ENCODE measurements at regions not wholly inside any gene's neighbourhood (a gene's known extent, or its start where the extent isn't known, plus 50 kb on each side); places are given as distances from the start of the nearest gene placed in this dataset.

GRCh38 chr10:10956681-10957542, 60.8 kb upstream of the CELF2 start:
- Histone ChIP-seq H3K4me3 (no peak overlapping the region), H3K27ac (no peak overlapping the region)
- TF ChIP-seq POLR2A (IDR thresholded peaks at IDR 0.05) (no peak), CTCF (IDR thresholded peaks at IDR 0.05) (no peak)

GRCh38 chr10:10958041-10958440, 59.6 kb upstream of the CELF2 start:
- Histone ChIP-seq H3K9me3 (no peaks in the 10 kb centered on the region), H3K27me3 (no peaks in the 10 kb centered on the region), H3K36me3 (no peaks in the 10 kb centered on the region), H3K4me3 (no peak overlapping the region), H3K4me1 (no peaks in the 10 kb centered on the region), H3K27ac (no peak overlapping the region)
- TF ChIP-seq CTCF (IDR thresholded peaks at IDR 0.05) (no peak), POLR2A (IDR thresholded peaks at IDR 0.05) (no peak)
- no peak for DNase-seq

More at GRCh38 chr10:10956681-10957542, 60.8 kb upstream of the CELF2 start:
- H3K4me1 ChIP-seq: no peaks in the 10 kb centered on the region
- no peak for DNase-seq
- no peaks in the 10 kb centered on the region for H3K36me3 ChIP-seq
- H3K9me3 ChIP-seq: no peaks in the 10 kb centered on the region
- H3K27me3 ChIP-seq: no peaks in the 10 kb centered on the region

GRCh38 chr10:10959666-10960065, 58.0 kb upstream of the CELF2 start:
- H3K27ac ChIP-seq: no peak overlapping the region
- H3K9me3 ChIP-seq: no peaks in the 10 kb centered on the region
- no peak overlapping the region for H3K4me3 ChIP-seq
- H3K27me3 ChIP-seq: no peaks in the 10 kb centered on the region
- H3K36me3 ChIP-seq: no peaks in the 10 kb centered on the region
- no peaks in the 10 kb centered on the region for H3K4me1 ChIP-seq
- no peak for DNase-seq
- TF ChIP-seq CTCF (IDR thresholded peaks at IDR 0.05): no peak
- TF ChIP-seq POLR2A (IDR thresholded peaks at IDR 0.05): no peak

GRCh38 chr10:10960534-10960933, 57.1 kb upstream of the CELF2 start:
- H3K4me1 ChIP-seq: no peaks in the 10 kb centered on the region
- TF ChIP-seq CTCF (IDR thresholded peaks at IDR 0.05) (no peak), POLR2A (IDR thresholded peaks at IDR 0.05) (no peak)
- H3K27me3 ChIP-seq: no peaks in the 10 kb centered on the region
- no peak for DNase-seq
- no peaks in the 10 kb centered on the region for H3K9me3 ChIP-seq
- no peak overlapping the region for H3K27ac ChIP-seq
- H3K36me3 ChIP-seq: no peaks in the 10 kb centered on the region
- no peak overlapping the region for H3K4me3 ChIP-seq

- no peak for TF ChIP-seq POLR2A (IDR thresholded peaks at IDR 0.05)
- TF ChIP-seq CTCF (IDR thresholded peaks at IDR 0.05): no peak
- Histone ChIP-seq H3K9me3 (no peaks in the 10 kb centered on the region), H3K4me1 (no peaks in the 10 kb centered on the region), H3K27ac (no peak overlapping the region), H3K36me3 (no peaks in the 10 kb centered on the region), H3K4me3 (no peak overlapping the region), H3K27me3 (no peaks in the 10 kb centered on the region)
- DNase-seq: no peak
Measured at GRCh38 chr10:10961072-10961471, 56.6 kb upstream of the CELF2 start.
